Stomach (tissue), 4 donors: ENCODE measurements at regions not wholly inside any gene's neighbourhood (a gene's known extent, or its start where the extent isn't known, plus 50 kb on each side); places are given as distances from the start of the nearest gene placed in this dataset.

Experiments
- POLR2A ChIP-seq, 4 donors: fragments of 450-650 bp; IDR thresholded peaks; one replicate each; pipeline ENCODE4 v1.6.1; 2016; ENCODE audit warnings: antibody characterized with exemption in 4 of 4, control low read depth in 2 of 4, mild to moderate bottlenecking in 1 of 4, moderate library complexity in 1 of 4
- TF ChIP-seq, protein P1 (sequence below), 7 experiments: fragments of 450-650 bp in 4 of 7; fragments of 200-600 bp in 3 of 7; sonication (generic) in 3 of 7; IDR thresholded peaks; one replicate each; pipeline ENCODE4 v1.5.1; 2016 to 2019; ENCODE audit warnings: antibody characterized with exemption in 7 of 7, control low read depth in 2 of 7, mild to moderate bottlenecking in 1 of 7

DNA sequence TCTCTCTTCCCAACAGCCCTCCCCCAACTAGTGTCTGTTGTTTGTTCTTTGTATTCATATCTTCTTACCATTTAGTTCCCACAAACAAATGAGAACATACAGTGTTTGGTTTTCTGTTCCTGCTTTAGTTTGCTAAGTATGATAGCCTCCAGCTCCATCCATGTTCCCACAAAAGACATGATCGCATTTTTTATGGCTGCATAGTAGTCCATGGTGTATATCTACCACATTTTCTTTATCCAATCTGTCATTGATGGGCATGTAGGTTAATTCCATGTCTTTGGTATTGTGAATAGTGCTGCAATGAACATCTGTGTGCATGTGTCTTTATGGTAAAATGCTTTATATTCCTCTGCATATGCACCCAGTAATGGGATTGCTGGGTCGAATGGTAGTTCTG, 283.9 kb upstream of the FGF13 start:
- TF ChIP-seq, protein P1, sequence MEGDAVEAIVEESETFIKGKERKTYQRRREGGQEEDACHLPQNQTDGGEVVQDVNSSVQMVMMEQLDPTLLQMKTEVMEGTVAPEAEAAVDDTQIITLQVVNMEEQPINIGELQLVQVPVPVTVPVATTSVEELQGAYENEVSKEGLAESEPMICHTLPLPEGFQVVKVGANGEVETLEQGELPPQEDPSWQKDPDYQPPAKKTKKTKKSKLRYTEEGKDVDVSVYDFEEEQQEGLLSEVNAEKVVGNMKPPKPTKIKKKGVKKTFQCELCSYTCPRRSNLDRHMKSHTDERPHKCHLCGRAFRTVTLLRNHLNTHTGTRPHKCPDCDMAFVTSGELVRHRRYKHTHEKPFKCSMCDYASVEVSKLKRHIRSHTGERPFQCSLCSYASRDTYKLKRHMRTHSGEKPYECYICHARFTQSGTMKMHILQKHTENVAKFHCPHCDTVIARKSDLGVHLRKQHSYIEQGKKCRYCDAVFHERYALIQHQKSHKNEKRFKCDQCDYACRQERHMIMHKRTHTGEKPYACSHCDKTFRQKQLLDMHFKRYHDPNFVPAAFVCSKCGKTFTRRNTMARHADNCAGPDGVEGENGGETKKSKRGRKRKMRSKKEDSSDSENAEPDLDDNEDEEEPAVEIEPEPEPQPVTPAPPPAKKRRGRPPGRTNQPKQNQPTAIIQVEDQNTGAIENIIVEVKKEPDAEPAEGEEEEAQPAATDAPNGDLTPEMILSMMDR (IDR thresholded peaks at IDR 0.05) = no peak
- no peak for TF ChIP-seq POLR2A (IDR thresholded peaks at IDR 0.05)
